Mesenchymal stem cell (in vitro differentiated cells and primary cell): ENCODE measurements at regions not wholly inside any gene's neighbourhood (a gene's known extent, or its start where the extent isn't known, plus 50 kb on each side); places are given as distances from the start of the nearest gene placed in this dataset.

Experiments
- DNase-seq: peaks from one replicate; pipeline ENCODE4 v3.0.0-alpha.2; 2013
- H2AFZ ChIP-seq: one replicate; pipeline ENCODE4 v1.6.1; 2013; ENCODE audit warnings: low read depth, mild to moderate bottlenecking, control low read depth, inconsistent platforms, low read length, moderate library complexity
- H2AK5ac ChIP-seq: 2 replicates; pipeline ENCODE4 v1.6.1; 2013; ENCODE audit warnings: low read length, moderate library complexity, mild to moderate bottlenecking, inconsistent platforms; ENCODE audit not compliant: severe bottlenecking
- H2BK120ac ChIP-seq: one replicate; pipeline ENCODE4 v1.6.1; 2013; ENCODE audit warnings: low read depth, mild to moderate bottlenecking, inconsistent platforms, low read length, moderate library complexity
- H2BK12ac ChIP-seq, 2 experiments: one replicate each; pipeline ENCODE4 v1.6.1; 2013; ENCODE audit warnings: inconsistent platforms in 2 of 2, low read length in 2 of 2, mild to moderate bottlenecking in 2 of 2, moderate library complexity in 2 of 2, control low read depth in 1 of 2
- H2BK15ac ChIP-seq: one replicate; pipeline ENCODE4 v1.6.1; 2013; ENCODE audit warnings: mild to moderate bottlenecking, low read depth, inconsistent platforms; ENCODE audit not compliant: poor library complexity, severe bottlenecking
- H2BK5ac ChIP-seq: 2 replicates; pipeline ENCODE4 v1.6.1; 2013; ENCODE audit warnings: low read depth, mild to moderate bottlenecking, low read length, control low read depth, inconsistent platforms; ENCODE audit not compliant: poor library complexity, severe bottlenecking
- H3K14ac ChIP-seq, 2 experiments: one replicate each; pipeline ENCODE4 v1.6.1; 2013; ENCODE audit warnings: inconsistent platforms in 2 of 2, low read length in 2 of 2, control low read depth in 1 of 2, mild to moderate bottlenecking in 1 of 2, moderate library complexity in 1 of 2
- H3K18ac ChIP-seq, 2 experiments: one replicate each; pipeline ENCODE4 v1.6.1; 2013; ENCODE audit warnings: inconsistent platforms in 2 of 2, low read length in 2 of 2, control low read depth in 1 of 2, low read depth in 1 of 2, mild to moderate bottlenecking in 1 of 2
- H3K23ac ChIP-seq, 2 experiments: one replicate each; pipeline ENCODE4 v1.6.1; 2013; ENCODE audit warnings: inconsistent platforms in 2 of 2, low read length in 2 of 2, mild to moderate bottlenecking in 2 of 2, moderate library complexity in 2 of 2, control low read depth in 1 of 2
- H3K27ac ChIP-seq: 2 replicates; pipeline ENCODE4 v1.5.1; 2013; ENCODE audit warnings: mild to moderate bottlenecking, moderate library complexity, low read length, control low read depth, inconsistent platforms; ENCODE audit not compliant: poor library complexity, severe bottlenecking
- H3K27me3 ChIP-seq, 2 experiments: 2 replicates each; pipeline versions ENCODE4 v1.6.1 to v1.7.0; 2013; ENCODE audit warnings: low read length in 2 of 2, mild to moderate bottlenecking in 2 of 2, moderate library complexity in 2 of 2, control low read depth in 1 of 2, inconsistent platforms in 1 of 2; ENCODE audit not compliant: control insufficient read depth in 1 of 2, insufficient read depth in 1 of 2
- H3K36me3 ChIP-seq, 2 experiments: 2 replicates each; pipeline versions ENCODE4 v1.6.1 to v1.7.0; 2013; ENCODE audit warnings: low read length in 2 of 2, control low read depth in 1 of 2, inconsistent platforms in 1 of 2, low read depth in 1 of 2, mild to moderate bottlenecking in 1 of 2; ENCODE audit not compliant: insufficient read depth in 2 of 2, control insufficient read depth in 1 of 2
- H3K4ac ChIP-seq, 2 experiments: one replicate each; pipeline ENCODE4 v1.6.1; 2013; ENCODE audit warnings: inconsistent platforms in 2 of 2, low read length in 2 of 2, mild to moderate bottlenecking in 2 of 2, moderate library complexity in 2 of 2, control low read depth in 1 of 2, low read depth in 1 of 2
- H3K4me1 ChIP-seq: 2 replicates; pipeline ENCODE4 v1.6.1; 2013; ENCODE audit warnings: low read depth, low read length, control low read depth; ENCODE audit not compliant: control insufficient read depth, insufficient read depth
- H3K4me2 ChIP-seq: 2 replicates; pipeline ENCODE4 v1.6.1; 2013; ENCODE audit warnings: low read length, mild to moderate bottlenecking, inconsistent platforms; ENCODE audit not compliant: poor library complexity, severe bottlenecking
- H3K4me3 ChIP-seq, 2 experiments: 2 replicates each; pipeline versions ENCODE4 v1.5.1 to v1.7.0; 2013; ENCODE audit warnings: low read length in 2 of 2, mild to moderate bottlenecking in 2 of 2, control low read depth in 1 of 2, low read depth in 1 of 2; ENCODE audit not compliant: insufficient read depth in 1 of 2
- H3K79me1 ChIP-seq: replicated peaks from 2 replicates; pipeline ENCODE4 v1.6.1; 2013; ENCODE audit warnings: mild to moderate bottlenecking, control low read depth, low read length, inconsistent platforms; ENCODE audit not compliant: poor library complexity, severe bottlenecking
- H3K9ac ChIP-seq: 2 replicates; pipeline ENCODE4 v1.7.0; 2013; ENCODE audit warnings: mild to moderate bottlenecking, low read length, moderate library complexity
- H3K9me3 ChIP-seq: 2 replicates; pipeline ENCODE4 v1.7.0; 2013; ENCODE audit warnings: mild to moderate bottlenecking, low read length; ENCODE audit not compliant: control insufficient read depth
- H4K8ac ChIP-seq: one replicate; pipeline ENCODE4 v1.6.1; 2013; ENCODE audit warnings: inconsistent platforms, mild to moderate bottlenecking, low read length, moderate library complexity
- H4K91ac ChIP-seq: one replicate; pipeline ENCODE4 v1.6.1; 2013; ENCODE audit warnings: mild to moderate bottlenecking, low read length, inconsistent platforms
- WGBS: methylation state at CpG from one replicate; pipeline ENCODE4 v1.1.7; 2013; ENCODE audit warnings: mixed read lengths; 5-methylcytosine and 5-hydroxymethylcytosine counted together

DNA sequence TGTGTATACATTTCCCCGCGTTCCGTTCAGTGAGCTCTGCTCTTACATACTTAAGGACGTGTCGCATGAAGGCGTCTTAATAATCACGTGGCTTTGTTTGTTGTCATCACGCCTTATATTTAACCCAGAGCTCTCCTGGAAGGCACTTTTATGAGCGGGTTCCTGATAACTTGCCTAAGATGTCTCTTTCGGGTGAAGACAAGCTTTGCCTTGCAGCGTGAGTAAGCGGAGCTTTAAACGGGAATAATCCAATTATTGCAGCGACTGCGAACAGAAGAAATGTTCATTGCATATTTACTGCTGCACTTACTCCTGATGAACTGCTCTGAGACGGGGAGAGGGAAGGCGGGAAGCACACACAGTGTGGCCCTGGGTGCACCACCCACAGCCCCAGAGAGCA is 1128.2 kb downstream of the BRD1 start:
- DNase-seq, result no peak
- Histone ChIP-seq H3K18ac (no peak overlapping the region), H2BK120ac (no peak overlapping the region), H3K14ac (no peak overlapping the region), H2AFZ (no peak overlapping the region), H3K4me3 (no peak overlapping the region), H3K4me2 (no peak overlapping the region), H2AK5ac (no peak overlapping the region), H4K91ac (no peak overlapping the region), H3K36me3 (no peaks in the 10 kb centered on the region), H2BK5ac (no peak overlapping the region), H3K23ac (no peak overlapping the region), H2BK15ac (no peak overlapping the region), H3K4me1 (no peaks in the 10 kb centered on the region), H3K9me3 (no peaks in the 10 kb centered on the region), H3K9ac (no peak overlapping the region), H2BK12ac (no peak overlapping the region), H4K8ac (no peak overlapping the region), H3K27ac (no peak overlapping the region), H3K79me1 (no peaks in the 10 kb centered on the region), H3K27me3 (no peaks in the 10 kb centered on the region), H3K4ac (no peak overlapping the region)
- WGBS, result 89% methylated on average over 17 of the region's 17 CpGs

DNA sequence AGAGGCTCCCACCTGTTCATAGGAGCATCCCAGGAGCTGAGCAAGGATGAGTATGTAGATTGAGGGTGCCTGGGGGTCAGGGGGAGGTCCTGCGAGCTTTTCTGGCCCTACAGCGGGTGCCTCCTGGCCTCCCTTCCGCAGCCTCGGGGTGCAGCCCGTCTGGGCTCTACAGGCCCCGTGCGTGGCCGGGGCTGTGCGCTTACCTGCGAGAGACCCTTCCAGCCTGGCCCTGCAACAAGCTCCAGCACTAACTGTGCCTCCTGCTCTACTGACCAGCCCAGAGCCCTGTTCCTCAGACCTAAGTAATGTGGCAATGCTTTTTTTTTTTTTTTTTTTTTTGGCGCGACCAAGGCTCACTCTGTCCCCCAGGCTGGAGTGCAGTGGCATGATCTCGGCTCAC is 1129.1 kb downstream of the BRD1 start:
- no peaks in the 10 kb centered on the region for H3K36me3 ChIP-seq
- H3K4ac ChIP-seq, result no peak overlapping the region
- H2BK15ac ChIP-seq, result no peak overlapping the region
- no peak overlapping the region for H3K18ac ChIP-seq
- no peak overlapping the region for H4K91ac ChIP-seq
- H2BK12ac ChIP-seq, result no peak overlapping the region
- H3K9me3 ChIP-seq, result no peaks in the 10 kb centered on the region
- H3K4me1 ChIP-seq, result no peaks in the 10 kb centered on the region
- H3K4me3 ChIP-seq, result no peak overlapping the region
- H3K27ac ChIP-seq, result no peak overlapping the region
- no peak overlapping the region for H4K8ac ChIP-seq
- H3K79me1 ChIP-seq, result no peaks in the 10 kb centered on the region
- H2BK120ac ChIP-seq, result no peak overlapping the region
- no peak overlapping the region for H3K23ac ChIP-seq
- H3K4me2 ChIP-seq, result no peak overlapping the region
- no peak overlapping the region for H2BK5ac ChIP-seq
- H3K14ac ChIP-seq, result no peak overlapping the region
- no peak overlapping the region for H2AK5ac ChIP-seq
- no peak overlapping the region for H3K9ac ChIP-seq
- 80% methylated on average over 11 of the region's 13 CpGs for WGBS
- no peak overlapping the region for H2AFZ ChIP-seq
- no peak for DNase-seq
- H3K27me3 ChIP-seq, result no peaks in the 10 kb centered on the region

DNA sequence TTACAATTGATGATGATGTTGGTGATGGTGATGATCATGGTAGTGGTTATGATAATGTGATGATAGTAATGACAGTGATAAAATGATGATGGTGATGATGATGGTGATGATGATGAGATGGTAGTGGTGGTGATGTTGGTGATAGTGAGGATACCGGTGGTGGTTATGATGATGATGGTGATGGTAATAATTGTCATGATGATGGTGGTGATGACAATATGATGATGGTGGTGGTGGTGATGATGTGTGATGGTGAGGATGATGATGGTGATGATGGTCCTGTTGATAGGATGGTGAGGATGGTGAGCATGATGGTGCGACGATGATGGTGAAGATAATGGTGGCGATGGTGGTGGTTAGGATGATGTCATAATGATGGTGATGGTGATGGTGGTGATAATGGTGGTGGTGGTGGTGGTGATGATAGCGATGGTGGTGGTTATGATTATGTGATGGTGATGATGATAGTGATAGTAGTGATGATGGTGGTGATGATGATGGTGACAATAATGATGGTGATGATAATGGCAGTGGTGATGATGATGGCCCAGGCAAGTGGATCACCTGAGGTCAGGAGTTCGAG is 1129.9 kb downstream of the BRD1 start:
- Histone ChIP-seq H2BK5ac (no peak overlapping the region), H3K4me1 (no peaks in the 10 kb centered on the region), H2AK5ac (no peak overlapping the region), H2BK12ac (no peak overlapping the region), H3K27me3 (no peaks in the 10 kb centered on the region), H3K27ac (no peak overlapping the region), H2AFZ (no peak overlapping the region), H4K91ac (no peak overlapping the region), H3K9ac (no peak overlapping the region), H3K9me3 (no peaks in the 10 kb centered on the region), H4K8ac (no peak overlapping the region), H3K4me2 (no peak overlapping the region), H3K23ac (no peak overlapping the region), H3K4me3 (no peak overlapping the region), H3K36me3 (no peaks in the 10 kb centered on the region), H2BK15ac (no peak overlapping the region), H3K18ac (no peak overlapping the region), H2BK120ac (no peak overlapping the region), H3K4ac (no peak overlapping the region), H3K79me1 (no peaks in the 10 kb centered on the region), H3K14ac (no peak overlapping the region)
- 78% methylated on average over 6 of the region's 6 CpGs for WGBS
- no peak for DNase-seq

DNA sequence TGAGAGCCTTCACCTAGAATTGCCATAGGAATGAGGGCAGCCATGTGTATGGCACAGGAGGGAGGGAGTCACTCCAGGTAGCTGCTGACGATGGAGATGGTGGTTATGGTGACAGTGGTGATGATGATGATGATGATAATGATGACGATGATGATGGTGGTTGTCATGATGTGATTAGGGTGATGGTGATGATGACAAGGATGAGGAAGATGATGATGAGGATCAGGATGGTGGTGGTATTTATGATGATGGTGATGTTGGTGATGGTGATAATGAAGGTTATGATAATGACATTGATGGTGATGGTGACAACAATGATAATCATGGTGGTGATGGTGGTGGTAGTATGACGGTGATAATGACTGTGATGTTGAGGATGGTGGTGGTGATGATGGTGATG is 1130.5 kb downstream of the BRD1 start:
- Histone ChIP-seq H3K27ac (no peak overlapping the region), H3K4me3 (no peak overlapping the region), H4K91ac (no peak overlapping the region), H2BK120ac (no peak overlapping the region), H3K23ac (no peak overlapping the region), H3K9me3 (no peaks in the 10 kb centered on the region), H3K14ac (no peak overlapping the region), H3K4ac (no peak overlapping the region), H4K8ac (no peak overlapping the region), H3K4me1 (no peaks in the 10 kb centered on the region), H3K36me3 (no peaks in the 10 kb centered on the region), H3K18ac (no peak overlapping the region), H2AK5ac (no peak overlapping the region), H3K79me1 (no peaks in the 10 kb centered on the region), H2BK12ac (no peak overlapping the region), H2AFZ (no peak overlapping the region), H2BK5ac (no peak overlapping the region), H3K9ac (no peak overlapping the region), H2BK15ac (no peak overlapping the region), H3K27me3 (no peaks in the 10 kb centered on the region), H3K4me2 (no peak overlapping the region)
- no peak for DNase-seq
- WGBS, result 72% methylated on average over 3 of the region's 3 CpGs
